Vagina (tissue), 2 donors: ENCODE measurements at regions not wholly inside any gene's neighbourhood (a gene's known extent, or its start where the extent isn't known, plus 50 kb on each side); places are given as distances from the start of the nearest gene placed in this dataset.

Source experiments
- CTCF ChIP-seq, 3 experiments: fragments of 450-650 bp in 2 of 3; fragments of 200-600 bp in 1 of 3; sonication (generic) in 1 of 3; IDR thresholded peaks; one replicate each; pipeline ENCODE4 v1.5.1; 2017 to 2019; ENCODE audit warnings: antibody characterized with exemption in 3 of 3, mild to moderate bottlenecking in 2 of 3, moderate library complexity in 2 of 3
- POLR2A ChIP-seq, 2 donors: fragments of 450-650 bp; IDR thresholded peaks; one replicate each; pipeline ENCODE4 v1.6.1; 2017; ENCODE audit warnings: antibody characterized with exemption in 2 of 2, mild to moderate bottlenecking in 2 of 2, moderate library complexity in 2 of 2
- POLR2AphosphoS5 ChIP-seq, 2 donors: sonication (generic); formaldehyde crosslinking; IDR thresholded peaks; one replicate each; pipeline ENCODE4 v1.9.0; 2017; ENCODE audit warnings: antibody characterized with exemption in 2 of 2, mild to moderate bottlenecking in 2 of 2, low read depth in 1 of 2; ENCODE audit not compliant: insufficient read depth in 1 of 2

GRCh38 chr9:90027296-90027790 is 422.5 kb downstream of the GADD45G start:
- no peak for TF ChIP-seq POLR2A (IDR thresholded peaks at IDR 0.05)
- TF ChIP-seq POLR2AphosphoS5 (IDR thresholded peaks at IDR 0.05; ENCODE audit: insufficient read depth in 1 of 2, low read depth in 1 of 2), result no peak
- TF ChIP-seq CTCF (IDR thresholded peaks at IDR 0.05), result no peak
